Ovary (tissue), 7 donors: ENCODE measurements at regions not wholly inside any gene's neighbourhood (a gene's known extent, or its start where the extent isn't known, plus 50 kb on each side); places are given as distances from the start of the nearest gene placed in this dataset.

Source experiments
- DNase-seq, 5 donors: peaks; one replicate each; pipeline ENCODE4 v3.0.0-alpha.2; 2019 to 2020
- H3K27ac ChIP-seq, 2 donors: fragments of 200-600 bp; one replicate each; pipeline versions ENCODE4 v1.5.1 to v1.8.0; 2019 to 2022
- H3K27me3 ChIP-seq: fragments of 200-600 bp; one replicate; pipeline ENCODE4 v1.8.0; 2022
- H3K36me3 ChIP-seq: fragments of 200-600 bp; sonication (generic); one replicate; pipeline ENCODE4 v1.5.1; 2019
- H3K4me1 ChIP-seq: one replicate; pipeline ENCODE4 v1.8.1; 2013; ENCODE audit warnings: mild to moderate bottlenecking, moderate library complexity; ENCODE audit not compliant: insufficient read depth
- H3K4me3 ChIP-seq: fragments of 200-600 bp; sonication (generic); one replicate; pipeline ENCODE4 v1.5.1; 2017
- H3K9me3 ChIP-seq, 2 donors: fragments of 200-600 bp in 1 of 2; sonication (generic) in 1 of 2; one replicate each; pipeline versions ENCODE4 v1.5.1 to v1.8.1; 2013 to 2019; ENCODE audit warnings: mild to moderate bottlenecking in 1 of 2, moderate library complexity in 1 of 2
- EP300 ChIP-seq: sonication (generic); formaldehyde crosslinking; IDR thresholded peaks from one replicate; pipeline ENCODE4 v1.6.1; 2017; ENCODE audit warnings: antibody characterized with exemption
- POLR2A ChIP-seq: fragments of 450-650 bp; IDR thresholded peaks from one replicate; pipeline ENCODE4 v1.6.1; 2017; ENCODE audit warnings: antibody characterized with exemption, mild to moderate bottlenecking, moderate library complexity
- WGBS, 3 donors: extraction: QIAGEN DNeasy Blood & Tissue Kit in 1 of 3; methylation state at CpG; one replicate each; pipeline versions ENCODE4 v1.1.5 to v1.1.7; 2013 to 2017; 5-methylcytosine and 5-hydroxymethylcytosine counted together
- intact Hi-C, 4 donors: fragments of 100-400 bp; cut with DNase I; formaldehyde crosslinking; loops; one replicate each; pipeline versions ENCODE4 v1.11.0 to v1.15.1; 2022 to 2023
- TF ChIP-seq, protein P1 (sequence below), 3 donors: fragments of 450-650 bp in 2 of 3; fragments of 200-600 bp in 1 of 3; IDR thresholded peaks; one replicate each; pipeline versions ENCODE4 v1.5.1 to v1.8.0; 2016 to 2022; ENCODE audit warnings: antibody characterized with exemption in 3 of 3, mild to moderate bottlenecking in 1 of 3
- donor health status: DM: no; HTN: no; CAD: no; lungs with moderate emphysema.
- donor health status: DM: no; HTN: no; CAD: no.
- donor health status: Bipolar disorder and iron deficiency.
- donor health status: DM: no; HTN: no; CAD: no.
- donor health status: DM: yes; HTN: yes; CAD: no.

DNA sequence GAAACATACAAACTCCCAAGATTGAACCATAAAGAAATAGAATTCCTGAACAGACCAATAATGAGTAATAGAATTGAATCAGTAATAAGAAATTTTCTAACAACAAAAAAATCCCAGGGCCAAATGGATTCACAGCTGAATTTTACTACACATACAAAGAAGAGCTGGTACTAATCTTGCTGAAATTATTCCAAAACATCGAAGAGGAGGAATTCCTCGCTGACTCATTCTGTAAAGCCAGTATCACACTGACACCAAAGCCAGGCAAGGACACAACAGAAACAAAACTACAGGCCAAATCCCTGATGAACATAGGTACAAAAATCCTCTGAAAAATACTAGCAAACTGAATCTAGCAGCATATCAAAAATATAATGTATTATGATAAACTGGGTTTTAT is 367.8 kb upstream of the CLEC14A start:
- no peak for TF ChIP-seq EP300
- TF ChIP-seq, protein P1, sequence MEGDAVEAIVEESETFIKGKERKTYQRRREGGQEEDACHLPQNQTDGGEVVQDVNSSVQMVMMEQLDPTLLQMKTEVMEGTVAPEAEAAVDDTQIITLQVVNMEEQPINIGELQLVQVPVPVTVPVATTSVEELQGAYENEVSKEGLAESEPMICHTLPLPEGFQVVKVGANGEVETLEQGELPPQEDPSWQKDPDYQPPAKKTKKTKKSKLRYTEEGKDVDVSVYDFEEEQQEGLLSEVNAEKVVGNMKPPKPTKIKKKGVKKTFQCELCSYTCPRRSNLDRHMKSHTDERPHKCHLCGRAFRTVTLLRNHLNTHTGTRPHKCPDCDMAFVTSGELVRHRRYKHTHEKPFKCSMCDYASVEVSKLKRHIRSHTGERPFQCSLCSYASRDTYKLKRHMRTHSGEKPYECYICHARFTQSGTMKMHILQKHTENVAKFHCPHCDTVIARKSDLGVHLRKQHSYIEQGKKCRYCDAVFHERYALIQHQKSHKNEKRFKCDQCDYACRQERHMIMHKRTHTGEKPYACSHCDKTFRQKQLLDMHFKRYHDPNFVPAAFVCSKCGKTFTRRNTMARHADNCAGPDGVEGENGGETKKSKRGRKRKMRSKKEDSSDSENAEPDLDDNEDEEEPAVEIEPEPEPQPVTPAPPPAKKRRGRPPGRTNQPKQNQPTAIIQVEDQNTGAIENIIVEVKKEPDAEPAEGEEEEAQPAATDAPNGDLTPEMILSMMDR (IDR thresholded peaks at IDR 0.05): no peak
- TF ChIP-seq POLR2A: no peak
- no peak overlapping the region for H3K4me3 ChIP-seq
- H3K4me1 ChIP-seq: no peaks in the 10 kb centered on the region
- WGBS, 3 donors: 25 to 69% (median 35%) methylated on average over 2 of the region's 2 CpGs
- no peaks in the 10 kb centered on the region for H3K27me3 ChIP-seq
- no peaks in the 10 kb centered on the region for H3K9me3 ChIP-seq
- no peak for DNase-seq
- intact Hi-C loops: no loop called here
- no peak overlapping the region for H3K27ac ChIP-seq
- no peaks in the 10 kb centered on the region for H3K36me3 ChIP-seq

DNA sequence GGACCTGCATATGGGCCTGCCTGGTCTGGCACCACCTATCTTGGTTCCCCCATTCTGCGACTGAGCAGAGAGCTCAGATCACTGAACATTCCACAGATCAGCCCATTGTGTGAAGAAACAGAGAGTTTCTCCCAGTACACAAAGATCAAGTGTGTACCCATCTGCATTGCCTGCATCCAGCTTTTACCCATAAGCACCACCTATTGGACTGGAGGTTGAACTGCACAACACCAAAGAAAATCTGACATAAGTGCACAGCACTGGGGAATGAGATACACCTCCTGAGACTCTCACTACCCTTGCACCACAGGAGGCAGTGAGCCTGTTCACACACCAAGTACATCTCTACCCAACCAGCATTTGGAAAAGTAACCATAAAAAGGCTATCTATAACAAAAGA is 362.6 kb upstream of the CLEC14A start:
- no peak overlapping the region for H3K4me3 ChIP-seq
- H3K9me3 ChIP-seq: no peaks in the 10 kb centered on the region
- no peak overlapping the region for H3K27ac ChIP-seq
- no peaks in the 10 kb centered on the region for H3K27me3 ChIP-seq
- no peaks in the 10 kb centered on the region for H3K36me3 ChIP-seq
- DNase-seq: no peak
- no peak for TF ChIP-seq EP300
- TF ChIP-seq, protein P1 (IDR thresholded peaks at IDR 0.05): no peak
- TF ChIP-seq POLR2A: no peak
- intact Hi-C loops: no loop called here
- 80 to 100% (median 86%) methylated on average over 1 of the region's 1 CpG for WGBS, 3 donors
- H3K4me1 ChIP-seq: no peaks in the 10 kb centered on the region

DNA sequence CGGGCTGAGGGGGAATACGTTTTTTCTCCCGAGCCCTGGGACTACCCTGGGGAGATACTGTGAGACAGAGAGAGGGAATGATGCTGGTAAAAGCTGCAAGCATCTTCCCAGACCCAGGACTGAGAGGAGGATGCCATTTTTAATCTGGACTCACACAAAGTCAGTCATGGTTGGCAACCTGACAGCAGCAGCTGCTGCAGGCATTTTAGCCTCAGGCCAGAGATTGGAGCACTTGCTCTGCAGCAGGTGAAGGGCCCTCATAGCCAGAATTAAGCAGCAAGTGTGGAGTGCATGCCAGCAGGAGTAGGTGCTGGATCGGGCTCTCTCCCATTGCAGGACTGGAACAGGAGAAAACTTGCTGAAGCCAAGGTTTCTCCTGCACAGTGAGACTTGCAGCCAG is 361.1 kb upstream of the CLEC14A start:
- no peak for DNase-seq
- Histone ChIP-seq H3K27ac (no peak overlapping the region), H3K4me1 (no peaks in the 10 kb centered on the region), H3K9me3 (no peaks in the 10 kb centered on the region), H3K36me3 (no peaks in the 10 kb centered on the region), H3K4me3 (no peak overlapping the region), H3K27me3 (no peaks in the 10 kb centered on the region)
- 45 to 68% (median 63%) methylated on average over 4 of the region's 4 CpGs for WGBS, 3 donors
- TF ChIP-seq POLR2A (no peak), EP300 (no peak)
- TF ChIP-seq, protein P1 (IDR thresholded peaks at IDR 0.05): no peak
- intact Hi-C loops: no loop called here

DNA sequence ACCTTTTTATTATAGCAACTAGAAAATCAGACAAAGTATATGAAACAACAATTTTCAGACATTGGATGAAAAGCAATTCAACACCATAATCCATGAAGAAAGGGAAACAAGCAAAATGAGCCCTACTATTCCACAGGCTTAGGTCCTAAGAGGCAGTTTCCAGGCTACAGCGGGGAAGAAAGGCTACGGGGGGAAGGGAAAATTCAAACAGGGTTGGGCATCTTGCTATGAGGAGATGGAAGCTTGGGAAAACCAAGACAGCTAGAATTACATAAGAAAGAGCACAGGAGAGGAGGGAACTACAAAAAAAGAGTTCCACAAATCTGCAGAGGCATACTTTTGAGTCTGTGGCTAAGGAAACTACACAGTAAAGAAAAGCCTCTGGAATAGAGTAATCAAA is 356.0 kb upstream of the CLEC14A start:
- Histone ChIP-seq H3K9me3 (no peaks in the 10 kb centered on the region), H3K27ac (no peak overlapping the region), H3K27me3 (no peaks in the 10 kb centered on the region), H3K4me3 (no peak overlapping the region), H3K36me3 (no peaks in the 10 kb centered on the region), H3K4me1 (no peaks in the 10 kb centered on the region)
- no peak for DNase-seq
- TF ChIP-seq, protein P1 (IDR thresholded peaks at IDR 0.05): no peak
- TF ChIP-seq POLR2A: no peak
- no peak for TF ChIP-seq EP300
- intact Hi-C loops: no loop called here
- 58 to 91% (median 67%) methylated on average over 2 of the region's 2 CpGs for WGBS, 3 donors

DNA sequence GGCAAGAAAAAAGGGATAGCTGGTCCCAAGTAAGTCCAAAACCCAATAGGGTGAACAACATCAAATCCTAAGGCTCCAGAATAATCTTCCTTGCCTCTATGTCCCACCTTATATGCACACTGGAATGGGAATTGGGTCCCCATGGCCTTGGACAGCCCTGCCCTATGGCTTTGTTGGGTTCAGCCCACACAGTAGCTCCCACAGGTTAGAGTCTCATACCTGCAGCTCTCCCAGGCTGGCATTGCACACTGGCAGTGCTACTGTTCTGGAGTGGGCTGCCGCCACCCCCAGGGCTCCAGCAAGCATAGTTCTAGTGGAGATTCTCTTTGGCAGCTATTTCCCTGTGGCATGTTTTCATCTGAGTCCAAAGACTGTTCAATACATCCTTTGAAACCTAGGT is 352.4 kb upstream of the CLEC14A start:
- H3K27ac ChIP-seq: no peak overlapping the region
- H3K4me1 ChIP-seq: no peaks in the 10 kb centered on the region
- WGBS, 3 donors: 86 to 96% (median 93%) methylated on average over 1 of the region's 1 CpG
- H3K9me3 ChIP-seq: no peaks in the 10 kb centered on the region
- no peak overlapping the region for H3K4me3 ChIP-seq
- DNase-seq: no peak
- H3K27me3 ChIP-seq: no peaks in the 10 kb centered on the region
- no peaks in the 10 kb centered on the region for H3K36me3 ChIP-seq
- intact Hi-C loops: no loop called here
- TF ChIP-seq EP300 (no peak), POLR2A (no peak)
- TF ChIP-seq, protein P1 (IDR thresholded peaks at IDR 0.05): no peak
